ENCODE measurements at regions not wholly inside any gene's neighbourhood (a gene's known extent, or its start where the extent isn't known, plus 50 kb on each side); places are given as distances from the start of the nearest gene placed in this dataset.

GRCh38 chr5:50562694-50563093, 103.7 kb upstream of the PARP8 start:
- no peak overlapping the region for H3K27ac ChIP-seq
- ChIA-PET CTCF (no interaction called here), POLR2A (no interaction called here)
- ATAC-seq: no peak
- FAIRE-seq: no peak
- no peak for TF ChIP-seq EHMT2 (IDR thresholded peaks at IDR 0.05; ENCODE audit: low read depth)
- no peak for TF ChIP-seq TFCP2L1 (CRISPR knock-in tag; IDR thresholded peaks at IDR 0.05)
- no peak for TF ChIP-seq FOSB (CRISPR knock-in tag; IDR thresholded peaks at IDR 0.05)
- no peak for TF ChIP-seq TP53 (CRISPR knock-in tag; IDR thresholded peaks at IDR 0.05)
- no peak for TF ChIP-seq POLR2A (IDR thresholded peaks at IDR 0.05; ENCODE audit: low read length)
- TF ChIP-seq HES2 (IDR thresholded peaks at IDR 0.05): no peak
- no peak for TF ChIP-seq KDM5A (IDR thresholded peaks at IDR 0.05)
- no peak for TF ChIP-seq HEYL (CRISPR knock-in tag; IDR thresholded peaks at IDR 0.05)
- TF ChIP-seq HMGXB4 (CRISPR knock-in tag; IDR thresholded peaks at IDR 0.05; ENCODE audit: borderline replicate concordance): no peak
- no peak for TF ChIP-seq RCOR1 (IDR thresholded peaks at IDR 0.05; ENCODE audit: low read depth, low read length)
- no peak for TF ChIP-seq ZC3H11A (IDR thresholded peaks at IDR 0.05)
- no peak for TF ChIP-seq CEBPB (IDR thresholded peaks at IDR 0.05)
- TF ChIP-seq CHD4 (IDR thresholded peaks at IDR 0.05; ENCODE audit: borderline replicate concordance): no peak
- no peak for TF ChIP-seq HOXB5 (CRISPR knock-in tag; IDR thresholded peaks at IDR 0.05)
- DNase-seq (ENCODE audit: low read depth in 1 of 2, low spot score in 1 of 2): no peak
- 5% methylated on average over 2 of the region's 2 CpGs for WGBS (ENCODE audit: missing lambda C conversion rate)
- no peak overlapping the region for H3K4me3 ChIP-seq
- no peaks in the 10 kb centered on the region for H3K4me1 ChIP-seq
- no peaks in the 10 kb centered on the region for H3K9me3 ChIP-seq
- no peak overlapping the region for H3K4me2 ChIP-seq

GRCh38 chr5:50564079-50564478, 102.4 kb upstream of the PARP8 start:
- WGBS (ENCODE audit: missing lambda C conversion rate): 2% methylated on average over 2 of the region's 2 CpGs
- Histone ChIP-seq H3K27ac (no peak overlapping the region), H3K4me3 (no peak overlapping the region), H3K9me3 (no peaks in the 10 kb centered on the region), H3K4me1 (no peaks in the 10 kb centered on the region), H3K4me2 (no peak overlapping the region)
- TF ChIP-seq MAFK (IDR thresholded peaks at IDR 0.05; ENCODE audit: partially characterized antibody) (no peak), HOXA7 (CRISPR knock-in tag; IDR thresholded peaks at IDR 0.05) (no peak), CHD4 (IDR thresholded peaks at IDR 0.05; ENCODE audit: borderline replicate concordance) (no peak), CHD2 (IDR thresholded peaks at IDR 0.05; ENCODE audit: low read length, partially characterized antibody) (no peak), FOSB (CRISPR knock-in tag; IDR thresholded peaks at IDR 0.05) (no peak), TFCP2L1 (CRISPR knock-in tag; IDR thresholded peaks at IDR 0.05) (no peak), CEBPB (IDR thresholded peaks at IDR 0.05) (no peak), ELK1 (IDR thresholded peaks at IDR 0.05; ENCODE audit: low read depth, low read length) (no peak), BHLHE40 (IDR thresholded peaks at IDR 0.05; ENCODE audit: low read depth, low read length) (no peak), RFX5 (IDR thresholded peaks at IDR 0.05) (no peak), NPAS2 (CRISPR knock-in tag; IDR thresholded peaks at IDR 0.05; ENCODE audit: borderline replicate concordance) (no peak), JUNB (IDR thresholded peaks at IDR 0.05) (no peak), MAZ (IDR thresholded peaks at IDR 0.05; ENCODE audit: borderline replicate concordance, low read depth, low read length) (no peak), HOXB5 (CRISPR knock-in tag; IDR thresholded peaks at IDR 0.05) (no peak), JUN (IDR thresholded peaks at IDR 0.05) (no peak), HOXB13 (CRISPR knock-in tag; IDR thresholded peaks at IDR 0.05; ENCODE audit: low read depth) (no peak), ZC3H11A (IDR thresholded peaks at IDR 0.05) (no peak), CBX8 (IDR thresholded peaks at IDR 0.05) (no peak), PBX3 (IDR thresholded peaks at IDR 0.05) (no peak), RNF2 (IDR thresholded peaks at IDR 0.05; ENCODE audit: borderline replicate concordance, low read depth) (no peak)
- ChIA-PET CTCF (no interaction called here), POLR2A (no interaction called here)
- FAIRE-seq (no peak), ATAC-seq (no peak), DNase-seq (ENCODE audit: low read depth in 1 of 2, low spot score in 1 of 2) (no peak)
